GM19463 (cell line): ENCODE measurements at regions not wholly inside any gene's neighbourhood (a gene's known extent, or its start where the extent isn't known, plus 50 kb on each side); places are given as distances from the start of the nearest gene placed in this dataset.

Experiments used
- ATAC-seq: cut with Tn5 transposase; IDR thresholded peaks from one replicate; pipeline ENCODE4 v1.9.1; 2021; ENCODE audit warnings: mild to moderate bottlenecking, moderate library complexity; ENCODE audit not compliant: unreplicated experiment

DNA sequence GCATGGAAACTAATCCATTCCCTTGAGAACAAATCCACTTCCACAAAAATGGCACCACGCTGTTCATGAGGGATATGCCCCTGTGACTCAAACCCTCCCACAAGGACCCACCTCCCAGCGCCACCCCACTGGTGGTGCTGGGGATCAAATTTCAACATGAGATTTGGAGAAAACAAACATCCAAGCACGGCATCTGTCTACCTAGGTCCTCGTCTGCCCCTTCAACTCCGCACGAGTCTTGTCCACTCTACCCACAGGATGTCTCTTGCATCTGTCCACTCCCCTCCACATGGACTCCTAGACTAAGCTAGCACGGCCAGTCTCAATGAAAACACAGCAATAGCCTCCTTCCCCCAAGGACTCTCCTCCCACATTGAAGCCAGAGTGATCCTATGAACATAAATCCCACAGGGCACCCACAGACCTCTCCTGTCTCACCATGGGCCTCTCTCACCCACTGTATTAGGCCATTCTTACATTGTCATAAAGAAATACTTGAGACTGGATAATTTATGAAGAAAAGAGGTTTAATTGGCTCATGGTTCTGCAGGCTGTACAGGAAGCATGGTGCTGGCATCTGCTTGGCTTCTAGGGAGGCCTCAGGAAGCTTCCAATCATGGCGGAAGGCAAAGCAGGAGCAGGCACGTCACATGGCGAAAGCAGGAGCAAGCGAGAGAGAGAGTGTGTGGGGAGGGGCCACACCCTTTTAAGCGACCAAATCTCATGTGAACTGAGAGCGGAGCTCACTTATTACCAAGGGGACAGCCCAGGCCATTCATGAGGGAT is 101.4 kb downstream of the TOMM20 start:
- no peak for ATAC-seq

DNA sequence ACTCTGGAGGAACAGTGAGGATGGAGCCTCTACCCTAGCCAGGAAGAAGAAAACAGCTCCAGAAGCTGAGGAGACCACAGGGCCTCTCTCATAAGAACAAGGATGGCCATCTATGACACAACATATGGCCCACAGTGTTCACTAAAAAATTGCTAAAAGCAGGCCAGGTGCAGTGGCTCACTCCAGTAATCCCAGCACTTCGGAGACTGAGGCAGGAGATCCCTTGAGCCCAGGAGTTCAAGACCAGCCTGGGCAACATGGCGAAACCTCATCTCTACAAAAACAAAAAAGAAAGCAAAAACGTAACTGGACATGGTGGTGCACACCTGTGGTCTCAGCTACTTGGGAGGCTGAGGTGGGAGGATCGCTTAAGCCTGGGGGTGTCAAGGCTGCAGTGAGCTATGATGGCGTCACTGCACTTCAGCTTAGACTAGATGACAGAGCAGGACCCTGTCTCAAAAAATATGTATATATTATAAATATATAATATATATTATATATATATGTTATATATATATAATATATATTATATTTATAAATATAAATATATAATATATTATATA is 103.1 kb downstream of the TOMM20 start:
- ATAC-seq: no peak

DNA sequence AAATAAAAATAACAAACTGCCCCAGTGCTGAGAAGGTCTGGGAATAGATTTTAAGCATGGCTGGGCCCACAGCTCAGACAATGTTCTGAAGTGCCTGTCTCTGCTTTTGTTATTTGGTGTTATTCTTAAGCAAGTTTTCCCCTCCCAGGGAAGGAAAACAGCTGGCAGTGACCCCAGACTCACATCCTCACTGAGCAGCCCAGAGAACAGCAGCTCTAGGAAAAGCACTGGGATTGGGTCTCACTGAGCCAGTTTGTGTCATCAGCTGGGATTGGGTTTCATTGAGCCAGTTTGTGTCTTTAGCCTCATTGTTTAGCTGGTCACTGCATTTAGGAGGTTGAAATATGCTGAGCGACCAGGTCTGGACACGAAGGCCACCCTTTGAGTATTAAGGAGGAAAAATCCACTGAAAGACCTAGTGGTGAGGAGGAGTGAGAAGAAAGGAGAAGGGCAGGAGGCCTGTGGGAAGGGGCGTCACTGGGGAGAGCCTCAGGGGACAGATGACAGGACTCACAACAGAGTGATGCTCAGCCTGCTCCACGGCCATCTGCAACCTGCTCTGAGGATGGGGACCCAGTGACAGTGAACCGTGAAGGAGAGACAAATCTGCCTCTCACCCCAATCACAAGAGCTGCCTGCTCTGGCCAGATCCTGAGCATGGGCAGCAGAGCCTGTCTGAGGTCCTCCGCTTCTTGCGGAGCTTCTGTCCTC is 103.8 kb downstream of the TOMM20 start:
- ATAC-seq: no peak

DNA sequence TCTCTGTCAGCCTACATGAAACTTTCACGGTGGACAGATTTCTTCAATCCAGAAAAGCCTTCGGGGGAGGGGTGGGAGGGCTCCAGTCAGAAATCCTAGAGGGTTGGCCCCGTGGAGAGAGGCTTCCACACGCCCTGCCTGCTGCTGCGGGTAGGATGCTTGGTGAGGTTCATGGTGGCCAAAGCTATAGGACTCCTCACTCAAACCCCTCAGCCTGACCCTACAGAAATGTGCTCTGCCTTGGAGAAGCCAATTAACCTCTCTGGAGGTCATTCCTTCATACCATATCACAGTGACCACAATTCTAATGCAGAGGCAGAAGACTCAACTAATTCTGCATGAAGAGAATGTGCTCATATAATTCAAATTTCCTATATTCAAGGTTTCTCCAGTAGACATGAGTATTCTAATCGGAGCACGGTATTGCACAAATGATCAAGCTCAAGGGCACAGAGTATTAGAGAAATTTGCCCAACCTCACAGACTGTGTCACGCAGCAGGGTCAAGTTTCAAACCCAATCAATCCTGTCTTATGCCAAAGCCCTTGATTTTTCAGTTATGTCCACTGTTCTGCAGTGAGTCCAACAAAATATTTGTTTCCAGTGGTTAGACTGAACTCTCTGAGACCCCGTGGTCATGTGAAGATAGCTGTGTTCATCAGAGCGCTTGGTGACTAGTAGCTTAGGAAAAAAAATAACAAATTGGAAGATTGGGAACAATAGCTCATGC is 104.8 kb downstream of the TOMM20 start:
- ATAC-seq: no peak

DNA sequence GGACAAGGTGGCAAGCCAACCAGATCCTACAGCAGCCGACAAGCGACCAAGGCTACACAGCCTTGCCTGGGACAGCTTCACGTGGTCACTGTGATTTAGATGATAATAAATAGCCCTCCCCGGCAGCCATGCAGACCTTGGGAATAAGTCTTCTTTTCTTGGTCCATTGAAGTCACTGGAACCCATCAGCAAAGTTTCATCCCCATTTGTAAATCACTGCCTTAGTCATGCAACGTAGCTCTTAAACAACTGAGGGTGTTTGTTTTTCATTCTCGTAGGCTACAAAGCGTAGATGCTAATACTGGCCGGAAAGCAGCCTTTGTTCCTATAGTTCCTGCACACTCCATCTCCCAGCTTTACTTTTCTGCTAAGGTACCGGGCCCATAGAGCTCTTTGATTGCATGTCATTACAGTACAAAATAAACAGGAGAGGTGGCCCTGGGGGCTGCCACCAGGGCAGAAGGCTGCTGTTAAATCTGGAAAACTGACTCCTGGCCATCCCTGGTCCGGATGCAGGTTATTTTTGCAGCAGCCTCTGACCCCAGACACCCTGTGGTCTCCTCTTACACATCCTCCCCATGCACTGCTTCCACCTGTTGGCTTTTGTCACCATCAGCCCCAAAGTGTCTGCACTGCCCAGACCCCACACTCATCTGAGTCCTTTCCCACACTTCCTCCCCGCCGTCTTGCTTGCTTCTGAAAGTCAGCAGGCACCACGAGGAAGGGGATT is 105.5 kb downstream of the TOMM20 start:
- ATAC-seq: peak; percentile 79

DNA sequence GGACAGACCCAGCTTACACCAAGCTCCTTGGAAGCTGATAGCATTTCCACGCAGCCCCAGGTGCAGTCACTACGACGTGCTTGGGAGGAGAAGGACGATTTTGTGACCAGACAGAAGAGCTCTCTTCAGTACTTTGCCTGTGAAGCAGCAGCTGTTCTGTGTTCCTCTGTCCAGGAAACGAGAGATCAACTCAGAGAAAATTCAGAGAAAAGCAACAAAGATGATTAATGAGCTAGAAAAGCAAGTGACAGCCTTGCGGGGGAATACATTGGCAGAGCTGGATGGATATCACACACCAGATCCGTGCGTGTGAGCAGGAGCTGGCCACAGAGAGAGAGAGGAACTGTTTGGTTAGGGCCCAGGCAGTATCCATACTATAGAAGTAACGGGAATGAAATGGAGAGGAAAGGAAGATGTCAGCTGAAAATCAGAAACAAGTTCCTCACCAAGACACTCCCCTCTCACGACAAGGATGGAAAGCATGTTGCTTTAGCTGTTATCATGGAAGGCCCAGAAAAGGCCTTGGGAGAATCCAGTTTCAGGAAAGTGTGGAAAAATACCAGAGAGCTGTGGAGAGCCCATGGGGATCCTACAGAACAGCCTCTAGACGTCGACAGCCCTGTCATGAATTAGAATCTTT is 106.2 kb downstream of the TOMM20 start:
- no peak for ATAC-seq

DNA sequence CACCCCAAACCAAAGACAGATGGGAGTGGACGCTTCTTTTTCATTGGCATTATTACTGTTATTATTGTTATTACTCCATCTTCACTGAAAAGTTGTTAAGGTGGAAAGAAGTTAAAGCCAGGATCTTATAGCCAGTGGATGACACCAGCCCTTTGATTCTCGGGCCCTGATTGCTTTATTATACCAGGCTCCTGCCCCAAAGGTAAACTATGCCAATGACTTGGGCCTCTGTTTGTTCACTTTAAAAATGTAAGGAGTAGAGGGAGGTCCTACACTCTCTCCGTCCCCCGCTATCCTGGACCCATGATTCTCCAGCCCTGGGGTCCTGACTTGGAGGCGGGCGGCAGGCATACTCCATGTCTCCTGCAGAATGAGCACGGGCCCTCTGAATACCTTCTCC is 106.8 kb downstream of the TOMM20 start:
- ATAC-seq: no peak

DNA sequence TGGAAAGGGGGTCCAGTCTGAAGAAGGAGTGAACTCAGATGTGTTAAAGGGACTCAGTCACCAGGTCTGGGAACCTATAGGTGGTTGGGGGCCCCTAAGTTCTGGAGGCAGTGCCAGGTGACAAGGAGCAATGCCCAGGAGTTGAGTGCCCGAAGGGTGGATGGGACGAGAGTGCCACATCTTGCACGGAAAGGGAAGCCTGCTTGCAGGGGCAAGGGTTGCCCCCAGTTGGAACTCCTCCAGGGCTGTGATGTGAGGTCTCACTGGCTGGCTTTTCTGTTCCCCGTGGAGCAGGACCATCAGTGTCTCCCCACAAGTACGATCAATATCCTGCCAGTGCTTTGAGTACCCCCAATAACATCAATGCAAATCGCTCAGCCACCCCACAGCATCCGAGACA is 107.3 kb downstream of the TOMM20 start:
- ATAC-seq: no peak

DNA sequence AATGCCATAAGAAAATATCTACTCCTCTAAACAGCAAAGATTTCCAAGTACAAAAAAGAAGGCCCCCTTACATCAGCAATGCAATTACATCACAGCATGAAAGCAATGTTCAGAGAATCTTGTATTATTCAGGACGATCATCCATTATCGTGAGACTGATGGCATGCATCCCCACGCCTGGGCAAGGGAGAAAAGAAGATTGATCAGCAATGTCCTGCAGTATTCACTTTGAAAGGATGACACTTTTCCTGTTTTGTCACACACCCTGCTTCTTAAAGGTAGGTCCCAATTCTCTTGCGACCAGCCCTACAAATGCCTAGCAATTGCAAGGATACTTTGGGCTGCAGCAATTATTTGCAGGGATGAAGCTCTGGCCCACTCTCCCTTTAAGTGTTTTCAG is 108.7 kb downstream of the TOMM20 start:
- no peak for ATAC-seq

DNA sequence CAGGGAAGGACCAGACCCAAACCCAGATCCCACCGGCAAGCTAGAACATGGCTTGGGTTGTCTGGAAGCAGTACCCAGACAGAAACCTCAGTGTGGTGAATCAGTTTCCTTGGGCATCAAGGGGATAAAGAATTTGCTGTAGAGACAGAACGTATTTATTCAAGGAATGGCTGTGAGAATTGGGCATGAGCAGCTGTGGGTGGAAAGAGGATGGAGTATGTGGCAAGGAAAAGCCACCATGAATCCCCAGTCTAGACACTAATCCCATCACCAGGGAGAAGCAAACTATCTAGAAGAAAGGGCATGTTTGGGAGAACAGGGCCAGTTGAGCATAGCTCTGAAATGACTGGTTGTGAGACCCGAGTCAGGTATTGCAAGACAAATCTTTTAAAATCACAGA is 109.2 kb downstream of the TOMM20 start:
- no peak for ATAC-seq

DNA sequence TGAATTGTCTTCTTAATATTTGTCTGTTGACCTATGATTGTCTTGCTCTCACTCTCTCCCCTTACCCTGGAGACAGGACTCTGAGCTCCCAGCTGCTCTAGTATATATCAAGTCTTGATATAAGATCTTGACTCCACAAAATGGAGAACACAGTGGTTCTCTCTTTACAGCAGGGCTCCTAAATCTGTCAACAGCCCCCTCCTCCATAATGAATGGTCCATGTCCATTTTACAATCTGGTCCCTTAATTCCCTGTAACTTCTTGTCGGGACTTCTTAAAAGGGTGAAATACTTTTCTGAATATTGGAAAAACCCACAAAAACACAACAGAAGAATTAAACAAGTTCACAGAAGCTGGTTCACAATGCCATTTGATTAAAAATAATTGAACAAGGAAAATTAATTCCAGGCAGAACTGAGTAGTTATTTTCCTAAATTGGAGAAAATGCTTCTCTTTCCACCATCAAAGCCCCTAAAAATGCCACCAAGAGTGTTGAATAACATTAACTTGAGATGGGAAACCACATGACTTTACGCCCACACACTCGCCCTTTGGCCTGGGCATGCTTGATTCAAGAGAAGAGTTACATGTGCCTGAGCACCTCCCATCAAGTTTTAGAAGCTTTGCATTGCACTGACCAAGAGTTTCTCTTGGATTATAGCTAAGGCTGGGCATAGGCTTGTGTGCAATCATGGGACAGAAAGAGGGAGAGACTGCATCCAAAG is 109.8 kb downstream of the TOMM20 start:
- ATAC-seq: no peak

DNA sequence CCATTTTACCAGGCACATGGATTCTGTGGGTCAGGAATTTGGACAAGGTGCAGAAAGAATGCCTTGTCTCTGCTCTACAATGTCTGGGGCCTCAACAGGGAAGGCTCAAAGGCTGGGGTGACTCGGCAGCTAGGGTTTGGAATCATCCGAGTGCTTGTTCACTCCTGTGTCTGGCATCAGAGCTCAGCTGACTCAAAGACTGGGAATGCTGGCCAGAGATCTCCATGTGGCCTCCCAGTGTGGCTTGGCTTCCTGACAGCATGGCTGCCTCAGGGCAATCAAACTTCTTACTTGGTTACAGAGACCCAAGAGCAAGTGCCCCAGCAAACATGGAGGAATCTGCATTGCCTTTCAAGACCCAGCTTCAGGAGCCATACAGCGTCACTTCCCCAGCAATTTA is 110.5 kb downstream of the TOMM20 start:
- no peak for ATAC-seq

DNA sequence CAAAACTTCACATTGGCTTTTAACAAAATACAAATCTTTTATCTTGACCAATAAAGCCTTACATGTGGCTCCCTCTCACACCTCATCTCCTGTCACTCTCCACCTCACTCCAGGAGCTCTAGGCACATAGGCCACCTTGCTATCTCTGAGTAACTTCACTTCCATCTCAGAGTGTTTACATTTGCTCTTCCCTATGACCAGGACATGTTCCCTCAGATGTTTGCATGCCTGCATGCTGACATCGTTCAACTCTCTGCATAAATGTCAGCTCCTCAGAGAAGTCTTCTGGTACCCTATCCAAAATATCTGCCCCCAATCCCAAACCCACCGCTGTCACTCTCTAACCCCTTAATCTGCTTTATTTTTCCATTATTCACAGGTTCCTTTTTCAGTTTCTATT is 110.9 kb downstream of the TOMM20 start:
- ATAC-seq: no peak

DNA sequence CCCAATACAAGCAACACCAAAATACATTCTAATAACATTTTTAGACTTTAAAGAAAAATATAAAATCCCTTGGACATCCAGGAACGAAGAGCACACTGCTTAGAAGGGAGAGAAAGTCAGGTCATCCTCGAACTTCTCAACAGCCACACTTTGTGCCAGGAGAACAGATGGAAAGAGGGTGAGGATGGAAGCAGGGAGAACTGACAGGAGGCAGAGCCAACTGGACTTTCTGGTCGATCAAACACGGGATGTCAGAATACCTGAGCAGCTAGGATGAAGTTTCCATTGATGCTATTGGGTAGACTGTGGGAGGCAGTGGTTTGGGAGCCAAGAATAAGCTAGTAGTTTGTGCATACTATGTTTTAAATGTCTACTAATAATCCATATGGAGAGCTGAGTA is 111.4 kb downstream of the TOMM20 start:
- ATAC-seq: no peak

DNA sequence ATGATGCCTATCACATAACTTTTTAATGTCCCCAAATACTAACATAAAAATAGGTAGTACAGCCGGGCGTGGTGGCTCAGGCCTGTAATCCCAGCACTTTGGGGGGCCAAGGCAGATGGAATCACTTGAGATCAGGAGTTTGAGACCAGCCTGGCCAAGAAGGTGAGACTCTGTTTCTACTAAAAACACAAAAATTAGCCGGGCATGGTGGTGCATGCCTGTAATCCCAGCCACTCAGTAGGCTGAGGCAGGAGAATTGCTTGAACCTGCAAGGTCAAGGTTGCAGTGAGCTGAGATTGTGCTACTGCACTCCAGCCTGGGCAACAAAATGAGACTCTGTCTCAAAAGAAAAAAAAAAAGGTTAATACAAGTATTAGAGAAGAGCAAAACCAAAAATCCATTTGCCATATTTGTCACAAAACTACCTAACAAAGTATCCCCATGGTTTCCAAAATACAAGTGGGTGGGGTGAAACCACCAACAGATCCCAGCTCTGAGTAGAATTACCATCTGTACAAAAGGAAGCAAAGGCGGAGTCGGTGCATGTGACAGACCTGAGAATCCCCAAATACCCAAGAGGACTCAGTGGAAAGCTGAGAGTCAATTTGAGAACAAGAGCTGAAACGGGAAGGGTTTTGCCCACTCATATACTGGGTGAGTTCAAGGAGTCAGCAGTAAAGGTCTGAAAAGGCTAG is 113.2 kb downstream of the TOMM20 start:
- peak; percentile 41 for ATAC-seq

DNA sequence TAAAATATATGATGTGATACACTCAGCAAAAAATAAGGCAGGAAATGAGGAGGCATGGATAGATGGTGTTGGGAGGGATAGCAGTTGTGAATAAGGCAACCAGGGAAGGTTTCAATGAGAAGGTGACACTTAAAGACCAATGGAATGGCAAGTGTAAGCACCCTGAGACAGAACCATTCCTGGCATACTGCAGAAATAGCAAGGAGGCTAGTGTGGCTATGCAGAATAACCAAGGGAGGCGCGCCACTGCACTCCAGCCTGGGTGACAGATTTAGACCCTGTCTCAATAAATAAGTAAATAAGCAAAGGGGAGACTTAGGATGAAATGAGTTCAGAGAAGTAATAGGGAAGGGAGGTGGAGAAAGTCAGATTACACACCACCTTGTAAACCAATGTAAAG is 113.9 kb downstream of the TOMM20 start:
- ATAC-seq: no peak

DNA sequence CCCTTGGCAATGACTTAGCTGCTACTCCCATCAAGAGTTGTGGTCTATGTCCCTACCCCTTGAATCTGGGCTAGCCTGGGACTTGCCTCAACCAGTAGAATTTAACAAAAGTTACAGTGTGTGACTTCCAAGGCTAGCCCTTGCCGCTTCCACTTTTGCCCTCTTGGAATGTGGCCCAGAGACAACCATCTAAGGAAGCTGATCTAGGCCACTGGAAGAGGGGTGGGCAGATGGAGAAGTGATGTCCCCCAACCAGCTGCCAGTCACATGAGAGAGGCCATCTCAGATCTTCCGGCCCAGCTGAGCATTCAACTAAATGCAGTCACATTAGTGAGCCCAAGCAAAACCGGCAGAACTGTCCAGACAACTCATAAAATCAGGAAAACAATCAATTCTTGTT is 115.1 kb downstream of the TOMM20 start:
- no peak for ATAC-seq

DNA sequence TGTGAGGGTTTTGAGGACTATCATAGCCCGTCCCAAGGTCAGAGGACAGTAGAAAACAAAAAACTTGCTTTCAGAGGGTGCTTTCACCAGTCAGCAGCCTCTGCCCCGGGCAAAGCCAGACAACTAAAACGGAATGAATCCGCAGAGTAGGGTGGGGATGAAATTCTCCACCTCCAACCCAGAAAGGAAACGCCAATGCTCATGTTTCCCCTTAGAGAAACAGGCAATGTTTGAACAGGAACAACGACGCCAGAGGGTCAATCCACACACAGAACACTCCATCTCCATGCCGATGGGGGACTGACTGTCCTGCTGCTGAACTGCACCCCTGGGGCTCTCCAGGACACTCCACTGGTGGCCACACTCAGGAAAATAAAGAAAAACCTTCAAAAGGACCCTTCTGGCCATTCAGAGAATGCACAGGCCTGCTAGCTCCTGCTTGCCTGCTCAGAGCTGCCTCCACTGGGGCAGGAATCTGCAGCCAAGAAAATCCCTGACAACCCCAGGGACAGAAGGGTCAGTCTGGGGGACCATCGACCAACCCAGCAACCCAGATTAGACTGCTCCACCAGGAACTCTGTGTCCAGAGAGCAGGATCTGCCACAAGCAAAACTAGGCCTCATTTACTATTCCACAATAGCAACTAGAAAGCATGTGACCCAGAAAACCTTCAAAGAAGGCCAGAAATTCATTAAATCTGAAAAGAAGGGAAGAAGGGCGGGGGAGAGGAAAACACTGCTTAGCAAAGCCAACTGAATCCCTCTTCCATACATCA is 116.0 kb downstream of the TOMM20 start:
- no peak for ATAC-seq
